ENCODE measurements at regions not wholly inside any gene's neighbourhood (a gene's known extent, or its start where the extent isn't known, plus 50 kb on each side); places are given as distances from the start of the nearest gene placed in this dataset.

- no peak for DNase-seq (ENCODE audit: extremely low read depth, low read depth)
- no peak overlapping the region for H3K4me3 ChIP-seq (replicated peaks; ENCODE audit: low read depth, low read length)
- TF ChIP-seq, protein P1, sequence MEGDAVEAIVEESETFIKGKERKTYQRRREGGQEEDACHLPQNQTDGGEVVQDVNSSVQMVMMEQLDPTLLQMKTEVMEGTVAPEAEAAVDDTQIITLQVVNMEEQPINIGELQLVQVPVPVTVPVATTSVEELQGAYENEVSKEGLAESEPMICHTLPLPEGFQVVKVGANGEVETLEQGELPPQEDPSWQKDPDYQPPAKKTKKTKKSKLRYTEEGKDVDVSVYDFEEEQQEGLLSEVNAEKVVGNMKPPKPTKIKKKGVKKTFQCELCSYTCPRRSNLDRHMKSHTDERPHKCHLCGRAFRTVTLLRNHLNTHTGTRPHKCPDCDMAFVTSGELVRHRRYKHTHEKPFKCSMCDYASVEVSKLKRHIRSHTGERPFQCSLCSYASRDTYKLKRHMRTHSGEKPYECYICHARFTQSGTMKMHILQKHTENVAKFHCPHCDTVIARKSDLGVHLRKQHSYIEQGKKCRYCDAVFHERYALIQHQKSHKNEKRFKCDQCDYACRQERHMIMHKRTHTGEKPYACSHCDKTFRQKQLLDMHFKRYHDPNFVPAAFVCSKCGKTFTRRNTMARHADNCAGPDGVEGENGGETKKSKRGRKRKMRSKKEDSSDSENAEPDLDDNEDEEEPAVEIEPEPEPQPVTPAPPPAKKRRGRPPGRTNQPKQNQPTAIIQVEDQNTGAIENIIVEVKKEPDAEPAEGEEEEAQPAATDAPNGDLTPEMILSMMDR (IDR thresholded peaks at IDR 0.05; ENCODE audit: low read depth, low read length, missing control alignments): no peak
Measured at GRCh38 chr21:41671859-41672542, 94.9 kb downstream of the RIPK4 start.

DNA sequence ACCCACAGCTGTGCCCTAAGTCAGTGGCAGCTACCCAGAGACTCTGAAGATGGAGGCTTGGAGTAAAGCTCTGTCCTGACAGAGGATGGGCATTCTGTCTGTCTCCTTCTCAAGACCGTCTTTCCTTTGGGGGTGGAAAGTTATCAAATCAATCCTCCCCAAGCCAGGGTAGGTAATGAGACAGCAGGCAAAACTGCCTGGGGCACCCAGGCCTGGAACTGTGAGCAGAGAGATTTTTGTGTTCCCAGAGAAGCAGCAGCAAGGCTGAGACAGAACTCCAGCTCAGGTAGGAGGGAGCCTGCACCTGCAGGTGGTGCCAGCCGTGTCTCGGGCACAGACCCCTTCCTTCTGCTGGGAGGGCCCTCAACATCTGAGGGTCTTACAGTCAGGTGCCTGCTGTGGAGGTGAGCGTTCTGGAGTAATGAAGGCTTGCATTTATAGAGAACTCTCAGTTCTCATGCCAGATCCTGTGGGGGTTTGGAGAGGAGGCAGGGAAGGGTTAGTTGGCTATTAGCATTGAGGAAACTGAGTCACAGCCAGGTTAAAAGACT lies 95.6 kb downstream of the RIPK4 start:
- TF ChIP-seq, protein P1 (IDR thresholded peaks at IDR 0.05; ENCODE audit: low read depth, low read length, missing control alignments): no peak
- H3K4me3 ChIP-seq (replicated peaks; ENCODE audit: low read depth, low read length): no peak overlapping the region
- DNase-seq (ENCODE audit: extremely low read depth, low read depth): no peak

GRCh38 chr21:41670056-41670805 lies 96.6 kb downstream of the RIPK4 start:
- no peak overlapping the region for H3K4me3 ChIP-seq (replicated peaks; ENCODE audit: low read depth, low read length)
- TF ChIP-seq, protein P1 (IDR thresholded peaks at IDR 0.05; ENCODE audit: low read depth, low read length, missing control alignments): no peak
- no peak for DNase-seq (ENCODE audit: extremely low read depth, low read depth)

- H3K4me3 ChIP-seq (replicated peaks; ENCODE audit: low read depth, low read length): no peak overlapping the region
- DNase-seq (ENCODE audit: extremely low read depth, low read depth): no peak
- TF ChIP-seq, protein P1 (IDR thresholded peaks at IDR 0.05; ENCODE audit: low read depth, low read length, missing control alignments): no peak
Measured at GRCh38 chr21:41669533-41669830, 97.4 kb downstream of the RIPK4 start.

- DNase-seq (ENCODE audit: extremely low read depth, low read depth): no peak
- TF ChIP-seq, protein P1 (IDR thresholded peaks at IDR 0.05; ENCODE audit: low read depth, low read length, missing control alignments): no peak
- no peak overlapping the region for H3K4me3 ChIP-seq (replicated peaks; ENCODE audit: low read depth, low read length)
Measured at GRCh38 chr21:41668686-41669532, 97.9 kb downstream of the RIPK4 start.

DNA sequence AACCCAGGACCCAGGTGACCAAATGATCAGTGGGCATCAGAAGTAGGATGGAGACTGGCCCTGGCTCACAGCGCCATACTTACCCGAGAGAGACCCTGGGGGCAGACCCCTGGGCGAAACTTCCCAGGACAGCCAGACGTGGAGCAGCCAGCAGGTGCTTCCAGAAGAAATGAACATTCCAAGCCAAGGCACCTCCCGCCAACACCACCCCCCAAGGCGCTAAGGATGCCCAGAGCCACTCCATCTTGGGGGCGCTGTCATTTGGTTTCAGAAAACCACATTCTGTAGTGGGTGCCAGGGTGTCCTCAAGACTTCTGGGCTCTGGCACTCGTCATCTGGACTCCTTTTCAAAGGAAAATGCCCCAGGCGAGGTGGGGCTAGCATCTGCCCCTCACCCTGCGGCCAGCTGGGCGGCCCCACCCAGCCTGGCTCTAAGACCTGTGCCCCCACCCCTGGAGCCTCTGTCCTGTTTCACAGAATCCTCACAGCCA lies 98.8 kb downstream of the RIPK4 start:
- no peak for DNase-seq (ENCODE audit: extremely low read depth, low read depth)
- TF ChIP-seq, protein P1 (IDR thresholded peaks at IDR 0.05; ENCODE audit: low read depth, low read length, missing control alignments): no peak
- no peak overlapping the region for H3K4me3 ChIP-seq (replicated peaks; ENCODE audit: low read depth, low read length)

Data from HFF-Myc (cell line).